IPS-NIHi7 (cell line): ENCODE measurements at regions not wholly inside any gene's neighbourhood (a gene's known extent, or its start where the extent isn't known, plus 50 kb on each side); places are given as distances from the start of the nearest gene placed in this dataset.

Experiments used
- DNase-seq: peaks from one replicate; pipeline ENCODE4 v3.0.0; 2012; ENCODE audit warnings: mixed read lengths; ENCODE audit errors: extremely low spot score

GRCh38 chr16:50996166-50996829, 154.8 kb downstream of the SALL1 start:
- peak; percentile 37 for DNase-seq

GRCh38 chr16:50994995-50995394, 156.1 kb downstream of the SALL1 start:
- no peak for DNase-seq

GRCh38 chr16:50992350-50993032, 158.6 kb downstream of the SALL1 start:
- no peak for DNase-seq

GRCh38 chr16:50991436-50991835, 159.6 kb downstream of the SALL1 start:
- no peak for DNase-seq

GRCh38 chr16:50991006-50991405, 160.1 kb downstream of the SALL1 start:
- DNase-seq: no peak

GRCh38 chr16:50989047-50989446, 162.0 kb downstream of the SALL1 start:
- no peak for DNase-seq

GRCh38 chr16:50988441-50988840, 162.6 kb downstream of the SALL1 start:
- DNase-seq: no peak

- no peak for DNase-seq
Measured at GRCh38 chr16:50986453-50986852, 164.6 kb downstream of the SALL1 start.

GRCh38 chr16:50985733-50986132, 165.3 kb downstream of the SALL1 start:
- no peak for DNase-seq

- DNase-seq: no peak
Measured at GRCh38 chr16:50984688-50985087, 166.4 kb downstream of the SALL1 start.

GRCh38 chr16:50982808-50983207, 168.3 kb downstream of the SALL1 start:
- DNase-seq: no peak

GRCh38 chr16:50981951-50982350, 169.1 kb downstream of the SALL1 start:
- no peak for DNase-seq

- no peak for DNase-seq
Measured at GRCh38 chr16:50980666-50981065, 170.4 kb downstream of the SALL1 start.

GRCh38 chr16:50979806-50980620, 171.1 kb downstream of the SALL1 start:
- no peak for DNase-seq

GRCh38 chr16:50977138-50977537, 173.9 kb downstream of the SALL1 start:
- DNase-seq: no peak

GRCh38 chr16:50974438-50975036, 176.5 kb downstream of the SALL1 start:
- DNase-seq: no peak

GRCh38 chr16:50972876-50973275, 178.2 kb downstream of the SALL1 start:
- DNase-seq: no peak

GRCh38 chr16:50970281-50970680, 180.8 kb downstream of the SALL1 start:
- no peak for DNase-seq

- no peak for DNase-seq
Measured at GRCh38 chr16:50967827-50968612, 183.1 kb downstream of the SALL1 start.

- no peak for DNase-seq
Measured at GRCh38 chr16:50964491-50964890, 186.6 kb downstream of the SALL1 start.

- no peak for DNase-seq
Measured at GRCh38 chr16:50961952-50962351, 189.1 kb downstream of the SALL1 start.
